Karpas-422 (cell line): ENCODE measurements at regions not wholly inside any gene's neighbourhood (a gene's known extent, or its start where the extent isn't known, plus 50 kb on each side); places are given as distances from the start of the nearest gene placed in this dataset.
"Not testable (repeated sequence)": the region's sequence is repeated elsewhere in the genome, so short reads cannot be mapped to it uniquely, and the experiment has no call there.

ENCODE experiments used
- DNase-seq: peaks from one replicate; pipeline ENCODE4 v3.0.0-alpha.2; 2015
- H2AFZ ChIP-seq: fragments of 200-600 bp; sonication (generic); 2 replicates; pipeline ENCODE4 v1.6.1; 2014; ENCODE audit warnings: antibody characterized with exemption, low read length, mixed read lengths
- H3K27ac ChIP-seq: fragments of 200-600 bp; sonication (generic); 2 replicates; pipeline ENCODE4 v1.5.1; 2014; ENCODE audit warnings: mild to moderate bottlenecking, low read length, moderate library complexity
- H3K27me3 ChIP-seq: fragments of 200-600 bp; sonication (generic); 2 replicates; pipeline ENCODE4 v1.6.1; 2014; ENCODE audit warnings: low read length, mixed read lengths
- H3K36me3 ChIP-seq: fragments of 200-600 bp; sonication (generic); 2 replicates; pipeline ENCODE4 v1.6.1; 2014; ENCODE audit warnings: low read length, mixed read lengths; ENCODE audit not compliant: insufficient read depth
- H3K4me1 ChIP-seq: fragments of 200-600 bp; sonication (generic); 2 replicates; pipeline ENCODE4 v1.6.1; 2014; ENCODE audit warnings: mild to moderate bottlenecking, low read length, mixed read lengths
- H3K4me2 ChIP-seq: fragments of 200-600 bp; sonication (generic); 2 replicates; pipeline ENCODE4 v1.6.1; 2014; ENCODE audit warnings: low read length, low read depth, mild to moderate bottlenecking; ENCODE audit not compliant: poor library complexity, severe bottlenecking
- H3K4me3 ChIP-seq: fragments of 200-600 bp; sonication (generic); 2 replicates; pipeline ENCODE4 v1.5.1; 2014; ENCODE audit warnings: mild to moderate bottlenecking, antibody characterized with exemption, low read length, mixed read lengths
- H3K79me2 ChIP-seq: fragments of 200-600 bp; sonication (generic); 2 replicates; pipeline ENCODE4 v1.6.1; 2014; ENCODE audit warnings: mild to moderate bottlenecking, low read length, mixed read lengths
- H3K9ac ChIP-seq: fragments of 200-600 bp; sonication (generic); 2 replicates; pipeline ENCODE4 v1.6.0; 2014; ENCODE audit warnings: low read length
- H3K9me2 ChIP-seq: fragments of 200-600 bp; sonication (generic), shearing (Covaris generic); replicated peaks from 2 replicates; pipeline ENCODE4 v1.6.0; 2014; ENCODE audit warnings: mild to moderate bottlenecking, low read length, moderate library complexity; ENCODE audit not compliant: insufficient read depth
- H3K9me3 ChIP-seq: fragments of 300-700, 200-600 bp; sonication (generic); 2 replicates; pipeline ENCODE4 v1.6.1; 2014; ENCODE audit warnings: low read length, mixed read lengths
- H4K20me1 ChIP-seq: fragments of 200-600 bp; sonication (generic); 2 replicates; pipeline ENCODE4 v1.6.1; 2014; ENCODE audit warnings: mild to moderate bottlenecking, antibody characterized with exemption, low read length, low read depth; ENCODE audit not compliant: insufficient read depth

DNA sequence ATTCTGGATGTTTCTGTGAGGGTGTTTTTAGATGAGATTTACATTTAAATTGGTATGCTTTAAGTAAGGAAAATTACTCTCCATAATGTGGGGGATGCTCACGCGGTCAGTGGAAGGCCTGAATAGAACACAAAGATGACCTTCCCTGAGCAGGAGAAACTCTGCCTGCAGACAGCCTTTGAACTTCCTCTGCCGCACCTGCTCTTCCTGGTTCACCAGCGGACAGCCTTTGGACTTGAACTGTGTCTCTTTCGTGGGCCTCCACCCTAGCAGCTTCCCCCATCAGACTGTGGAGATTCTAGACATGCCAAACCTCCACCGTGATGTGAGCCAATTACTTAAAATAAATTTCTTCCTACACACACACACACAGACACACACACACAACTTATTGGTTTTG lies 210.7 kb downstream of the EFCAB11 start:
- 0 out of 2 replicates have a peak, but pooled peaks cover 3% of the 10 kb centered on the region for H3K9me3 ChIP-seq
- no peak overlapping the region for H3K4me3 ChIP-seq
- H3K4me2 ChIP-seq, result no peak overlapping the region
- no peak overlapping the region for H2AFZ ChIP-seq
- no peaks in the 10 kb centered on the region for H4K20me1 ChIP-seq
- no peaks in the 10 kb centered on the region for H3K79me2 ChIP-seq
- H3K27ac ChIP-seq, result no peak overlapping the region
- no peaks in the 10 kb centered on the region for H3K36me3 ChIP-seq
- no peaks in the 10 kb centered on the region for H3K4me1 ChIP-seq
- no peaks in the 10 kb centered on the region for H3K27me3 ChIP-seq
- H3K9me2 ChIP-seq, result no peaks in the 10 kb centered on the region
- no peak overlapping the region for H3K9ac ChIP-seq
- no peak for DNase-seq

DNA sequence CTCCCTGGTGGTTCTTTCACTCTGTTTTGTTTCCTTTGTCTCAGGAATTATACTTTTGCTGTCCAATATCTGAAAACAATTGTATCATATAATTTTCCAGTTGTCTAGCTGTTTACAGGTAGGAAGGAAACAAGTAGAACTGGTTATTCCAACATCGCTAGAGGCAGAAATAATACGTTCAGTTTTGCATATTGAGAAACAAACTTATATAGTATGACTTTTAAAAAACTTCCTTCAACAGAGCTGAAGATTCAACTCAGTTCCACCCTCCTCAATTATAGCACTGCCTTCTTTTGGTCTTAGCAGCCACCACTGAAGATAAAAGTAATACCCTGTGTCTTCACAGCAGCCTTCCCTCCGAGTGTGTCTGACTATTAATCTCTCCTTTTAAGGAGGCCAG lies 214.3 kb downstream of the EFCAB11 start:
- H3K27me3 ChIP-seq, result no peaks in the 10 kb centered on the region
- no peaks in the 10 kb centered on the region for H3K9me2 ChIP-seq
- no peak overlapping the region for H3K4me2 ChIP-seq
- H3K9me3 ChIP-seq, result no peaks in the 10 kb centered on the region
- no peak overlapping the region for H3K9ac ChIP-seq
- H3K27ac ChIP-seq, result no peak overlapping the region
- H2AFZ ChIP-seq, result no peak overlapping the region
- no peaks in the 10 kb centered on the region for H3K36me3 ChIP-seq
- DNase-seq, result no peak
- no peaks in the 10 kb centered on the region for H3K79me2 ChIP-seq
- H3K4me3 ChIP-seq, result no peak overlapping the region
- no peaks in the 10 kb centered on the region for H4K20me1 ChIP-seq
- H3K4me1 ChIP-seq, result no peaks in the 10 kb centered on the region

DNA sequence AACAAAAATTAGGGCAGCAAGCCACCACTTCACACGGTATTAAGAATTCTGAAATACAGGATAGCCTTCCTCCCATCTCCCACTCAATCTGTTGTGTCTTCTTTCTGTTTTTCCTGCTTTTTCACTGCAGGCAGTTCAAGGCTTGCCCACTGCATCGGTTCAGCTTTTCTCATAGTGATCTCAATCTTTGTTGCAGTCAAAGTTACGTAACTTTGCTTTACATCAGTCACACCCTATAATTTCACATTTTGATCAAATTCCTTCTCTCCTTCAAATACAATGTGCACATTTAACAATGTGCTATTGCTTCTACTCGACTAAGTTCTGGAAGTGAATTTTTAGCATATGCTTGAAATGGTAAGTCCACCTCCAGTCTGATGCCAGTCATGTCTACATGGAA lies 217.6 kb downstream of the EFCAB11 start:
- H4K20me1 ChIP-seq, result no peaks in the 10 kb centered on the region
- H3K27me3 ChIP-seq, result no peaks in the 10 kb centered on the region
- H3K4me1 ChIP-seq, result no peaks in the 10 kb centered on the region
- H3K4me3 ChIP-seq, result no peak overlapping the region
- H3K9me3 ChIP-seq, result no peaks in the 10 kb centered on the region
- no peak for DNase-seq
- no peaks in the 10 kb centered on the region for H3K36me3 ChIP-seq
- H2AFZ ChIP-seq, result no peak overlapping the region
- H3K4me2 ChIP-seq, result no peak overlapping the region
- H3K27ac ChIP-seq, result no peak overlapping the region
- no peaks in the 10 kb centered on the region for H3K79me2 ChIP-seq
- H3K9ac ChIP-seq, result no peak overlapping the region
- no peaks in the 10 kb centered on the region for H3K9me2 ChIP-seq

DNA sequence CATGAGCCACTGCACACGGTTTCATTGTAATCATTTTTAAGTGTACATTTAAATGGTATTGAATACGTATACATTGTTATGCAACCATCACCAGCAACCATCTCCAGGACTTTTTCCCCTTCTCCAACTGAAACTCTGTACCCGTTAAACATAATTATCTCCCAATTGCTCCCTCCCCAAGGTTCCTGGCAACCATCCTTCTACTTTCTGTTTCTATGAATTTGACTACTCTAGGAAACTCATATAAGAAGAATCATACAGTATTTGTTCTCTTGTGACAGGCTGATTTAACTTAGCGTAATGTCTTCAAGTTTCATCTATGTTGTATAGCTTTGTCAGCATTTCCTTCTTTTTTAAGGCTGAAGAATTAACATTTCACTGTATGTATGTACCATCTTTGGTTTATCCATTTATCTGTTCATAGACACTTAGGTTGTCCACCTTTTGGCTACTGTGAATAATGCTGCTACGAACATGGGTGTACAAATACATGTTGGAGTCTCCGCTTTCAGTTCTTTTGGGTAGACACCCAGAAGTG lies 223.1 kb downstream of the EFCAB11 start:
- Histone ChIP-seq H3K27me3 (no peaks in the 10 kb centered on the region), H3K9me2 (no peaks in the 10 kb centered on the region), H2AFZ (no peak overlapping the region), H3K9ac (no peak overlapping the region), H3K4me2 (no peak overlapping the region), H3K27ac (no peak overlapping the region), H3K9me3 (no peaks in the 10 kb centered on the region), H3K4me3 (no peak overlapping the region), H4K20me1 (no peaks in the 10 kb centered on the region), H3K4me1 (no peaks in the 10 kb centered on the region), H3K79me2 (no peaks in the 10 kb centered on the region), H3K36me3 (no peaks in the 10 kb centered on the region)
- DNase-seq, result no peak

DNA sequence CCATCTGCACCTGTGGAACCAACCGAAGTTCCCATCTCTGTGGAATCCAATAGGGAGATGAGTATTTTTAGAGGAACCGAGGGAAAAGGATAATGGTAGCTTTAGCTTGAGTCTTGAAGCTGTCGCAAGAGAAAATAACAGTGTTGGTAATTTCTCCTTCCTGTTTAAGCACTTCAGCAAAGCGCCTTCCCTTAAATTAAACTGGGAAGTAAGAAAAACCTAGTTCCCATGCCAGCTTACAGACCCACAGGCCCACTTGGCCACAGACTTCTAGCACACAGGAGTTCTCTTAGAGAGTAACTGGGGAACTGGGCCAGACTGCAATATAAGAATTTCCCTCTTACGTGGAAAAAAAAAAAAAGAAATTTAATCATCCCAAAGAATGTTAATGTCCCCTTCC lies 223.8 kb downstream of the EFCAB11 start:
- Histone ChIP-seq H3K9ac (no peak overlapping the region), H2AFZ (no peak overlapping the region), H3K9me2 (no peaks in the 10 kb centered on the region), H3K4me3 (no peak overlapping the region), H3K27me3 (no peaks in the 10 kb centered on the region), H3K36me3 (no peaks in the 10 kb centered on the region), H3K9me3 (no peaks in the 10 kb centered on the region), H3K27ac (no peak overlapping the region), H3K79me2 (no peaks in the 10 kb centered on the region), H4K20me1 (no peaks in the 10 kb centered on the region), H3K4me1 (no peaks in the 10 kb centered on the region), H3K4me2 (no peak overlapping the region)
- DNase-seq, result no peak

DNA sequence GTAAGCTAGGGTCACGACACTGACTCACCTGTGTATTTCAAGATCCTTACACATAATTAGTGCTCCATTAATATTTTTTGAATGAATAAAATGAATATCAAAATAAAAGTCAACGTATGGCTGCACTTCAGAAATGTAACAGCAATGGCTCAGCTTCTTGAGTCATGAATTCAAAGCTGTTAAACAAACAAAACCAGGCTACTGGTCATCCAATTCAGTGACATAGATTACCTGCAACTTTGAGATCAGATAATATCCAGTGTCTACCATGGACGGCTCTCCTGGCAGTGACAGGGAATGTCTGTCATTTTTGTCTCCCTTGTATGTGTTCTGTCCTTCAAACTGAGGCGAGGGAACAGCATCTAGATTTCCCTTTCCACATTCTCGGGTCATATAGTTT lies 225.6 kb downstream of the EFCAB11 start:
- Histone ChIP-seq H3K36me3 (no peaks in the 10 kb centered on the region), H3K4me3 (no peak overlapping the region), H3K9me3 (no peaks in the 10 kb centered on the region), H3K4me1 (no peaks in the 10 kb centered on the region), H3K9me2 (no peaks in the 10 kb centered on the region), H2AFZ (no peak overlapping the region), H3K27me3 (no peaks in the 10 kb centered on the region), H3K27ac (no peak overlapping the region), H3K4me2 (no peak overlapping the region), H3K9ac (no peak overlapping the region), H4K20me1 (no peaks in the 10 kb centered on the region), H3K79me2 (no peaks in the 10 kb centered on the region)
- DNase-seq, result no peak

DNA sequence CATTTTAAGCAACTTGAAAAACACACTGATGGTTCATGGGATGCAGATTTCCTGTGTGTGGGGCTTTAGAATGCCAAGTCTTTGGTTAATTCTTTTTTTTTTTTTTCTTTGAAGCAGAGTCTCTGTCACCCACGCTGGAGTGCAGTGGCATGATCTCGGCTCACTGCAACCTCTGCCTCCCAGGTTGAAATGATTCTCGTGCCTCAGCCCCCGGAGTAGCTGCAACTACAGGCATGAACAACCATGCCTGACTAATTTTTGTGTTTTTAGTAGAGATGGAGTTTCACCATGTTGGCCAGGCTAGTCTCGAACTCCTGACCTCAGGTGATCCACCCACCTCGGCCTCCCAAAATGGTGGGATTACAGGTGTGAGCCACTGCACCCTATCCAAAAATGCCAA lies 228.3 kb downstream of the EFCAB11 start:
- not testable (repeated sequence) for H3K4me3 ChIP-seq, H3K36me3 ChIP-seq, H3K9ac ChIP-seq, H3K9me2 ChIP-seq, H3K4me1 ChIP-seq, DNase-seq, H3K4me2 ChIP-seq, H3K27me3 ChIP-seq, H3K27ac ChIP-seq, H3K79me2 ChIP-seq, H4K20me1 ChIP-seq, H3K9me3 ChIP-seq, H2AFZ ChIP-seq

DNA sequence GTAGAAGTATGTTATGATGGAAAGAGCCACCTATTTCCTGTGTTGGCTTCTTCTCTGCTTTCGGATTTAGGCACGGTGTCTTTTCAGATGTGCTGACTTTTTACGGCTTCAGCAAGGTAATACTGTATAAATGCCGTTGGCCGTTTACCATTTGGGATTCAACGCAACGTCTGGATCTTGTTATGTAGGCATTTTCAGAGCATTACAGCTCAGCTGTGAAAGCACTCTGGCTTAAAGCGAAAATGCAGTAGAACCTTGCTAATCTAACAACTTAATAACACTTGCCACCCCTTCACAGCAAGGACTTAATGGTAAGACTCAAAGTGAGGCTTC lies 229.9 kb downstream of the EFCAB11 start:
- Histone ChIP-seq H3K4me3 (no peak overlapping the region), H2AFZ (no peak overlapping the region)

More for the DNA sequence above, 229.9 kb downstream of the EFCAB11 start:
- Histone ChIP-seq H3K9ac (no peak overlapping the region), H4K20me1 (no peaks in the 10 kb centered on the region), H3K9me2 (no peaks in the 10 kb centered on the region), H3K9me3 (no peaks in the 10 kb centered on the region), H3K4me2 (no peak overlapping the region), H3K27me3 (no peaks in the 10 kb centered on the region), H3K4me1 (no peaks in the 10 kb centered on the region), H3K27ac (no peak overlapping the region), H3K36me3 (no peaks in the 10 kb centered on the region), H3K79me2 (no peaks in the 10 kb centered on the region)
- no peak for DNase-seq
